GM10266 (cell line): ENCODE measurements at regions not wholly inside any gene's neighbourhood (a gene's known extent, or its start where the extent isn't known, plus 50 kb on each side); places are given as distances from the start of the nearest gene placed in this dataset.

Experiments
- DNase-seq: peaks from one replicate; pipeline ENCODE4 v3.0.0; 2012; ENCODE audit errors: extremely low spot score
- CTCF ChIP-seq: IDR thresholded peaks from 2 replicates; pipeline ENCODE4 v1.5.1; 2012; ENCODE audit warnings: mild to moderate bottlenecking, low read depth; ENCODE audit not compliant: control insufficient read depth, insufficient read depth; ENCODE audit errors: missing control alignments

GRCh38 chr6:33957892-33958525 lies 154.2 kb upstream of the MLN start:
- no peak for TF ChIP-seq CTCF
- no peak for DNase-seq

GRCh38 chr6:33957131-33957891 lies 153.5 kb upstream of the MLN start:
- no peak for TF ChIP-seq CTCF
- DNase-seq = no peak

DNA sequence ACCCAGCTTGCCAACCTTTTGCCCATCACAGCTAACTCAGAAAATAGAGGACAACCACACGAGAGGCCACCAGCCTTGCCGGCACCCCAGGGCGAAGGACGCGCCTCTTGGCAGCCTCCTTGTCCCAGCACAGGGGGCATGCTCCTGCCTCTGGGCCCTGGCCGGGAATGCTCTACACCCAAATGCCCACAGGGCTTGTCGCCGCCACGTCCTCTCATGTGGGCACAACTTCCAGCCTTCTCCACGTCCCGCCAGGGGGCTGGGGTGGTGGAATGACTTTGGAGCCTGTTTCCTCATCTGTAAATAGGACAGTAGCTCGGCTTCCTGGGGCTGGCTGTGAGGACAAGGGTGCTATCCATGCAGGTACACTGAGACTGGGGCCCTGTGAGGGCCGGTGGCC lies 152.4 kb upstream of the MLN start:
- DNase-seq = no peak
- TF ChIP-seq CTCF = no peak

- no peak for TF ChIP-seq CTCF
- no peak for DNase-seq
Measured at GRCh38 chr6:33955566-33955965, 151.8 kb upstream of the MLN start.

DNA sequence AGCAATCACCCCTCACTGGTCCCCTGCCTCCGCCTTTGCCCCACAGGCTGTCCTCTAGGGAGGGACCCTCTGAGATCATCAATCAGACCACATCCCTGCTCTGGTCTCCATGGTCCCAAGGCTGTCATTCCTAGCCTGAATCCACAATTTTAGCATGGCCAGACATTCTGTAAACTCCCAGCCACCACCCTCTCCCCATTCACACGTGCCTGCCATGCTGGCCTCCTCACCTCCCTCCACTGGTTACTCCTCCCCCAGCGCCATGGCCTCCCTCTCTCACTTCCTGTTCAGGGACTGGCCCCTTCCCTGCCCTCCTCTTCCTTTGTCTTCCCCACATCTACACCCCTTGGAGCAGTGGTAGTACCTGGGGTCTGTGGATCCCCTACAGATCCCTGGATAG lies 150.7 kb upstream of the MLN start:
- DNase-seq = no peak
- TF ChIP-seq CTCF = no peak

DNA sequence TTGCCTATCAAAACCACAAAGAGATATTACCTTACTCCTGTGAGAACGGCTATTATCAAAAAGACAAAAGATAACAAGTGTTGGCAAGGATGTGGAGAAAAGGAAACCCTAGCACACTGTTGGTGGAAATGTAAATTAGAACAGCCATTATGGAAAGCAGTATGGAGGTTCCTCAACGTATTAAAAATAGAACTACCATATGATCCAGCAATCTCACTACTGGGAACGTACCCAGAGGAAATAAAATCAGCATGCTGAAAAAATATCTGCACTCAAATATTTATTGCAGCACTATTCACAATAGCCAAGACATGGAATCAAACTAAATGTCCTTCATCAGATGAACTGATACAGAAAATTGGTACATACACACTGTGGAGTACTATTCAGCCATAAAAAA lies 149.4 kb upstream of the MLN start:
- no peak for TF ChIP-seq CTCF

GRCh38 chr6:33952016-33952415 lies 148.2 kb upstream of the MLN start:
- TF ChIP-seq CTCF = no peak
- DNase-seq = no peak

More for the DNA sequence above, 149.4 kb upstream of the MLN start:
- DNase-seq = no peak
